ENCODE measurements at regions not wholly inside any gene's neighbourhood (a gene's known extent, or its start where the extent isn't known, plus 50 kb on each side); places are given as distances from the start of the nearest gene placed in this dataset.

DNA sequence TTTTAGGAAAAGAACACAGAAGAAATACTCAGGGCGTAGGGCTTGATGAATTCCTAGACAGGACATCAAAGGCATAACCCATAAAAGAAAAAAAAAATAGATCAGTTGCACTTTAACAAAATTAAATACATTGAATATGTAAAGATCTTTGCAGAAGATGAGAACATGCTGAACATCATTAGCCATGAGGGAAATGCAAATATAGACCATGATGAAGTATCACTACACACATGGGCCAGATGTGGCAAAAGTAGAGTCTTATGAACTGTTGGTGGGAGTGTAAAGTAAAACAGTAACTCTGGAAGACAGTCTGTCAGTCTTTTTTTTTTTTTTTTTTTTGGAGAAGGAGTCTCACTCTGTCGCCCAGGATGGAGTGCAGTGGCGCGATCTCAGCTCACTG, 246.7 kb upstream of the HSFY2 start:
- H3K9me3 ChIP-seq (ENCODE audit: insufficient read depth, low read length), result no peaks in the 10 kb centered on the region
- no peak overlapping the region for H3K9ac ChIP-seq (ENCODE audit: insufficient read length, low read depth)
- DNase-seq (ENCODE audit: low read depth, low spot score), result no peak
- H3K27me3 ChIP-seq (ENCODE audit: insufficient read depth, insufficient read length), result no peaks in the 10 kb centered on the region
- TF ChIP-seq ZNF274 (IDR thresholded peaks at IDR 0.05; ENCODE audit: low read depth, low read length) (no peak), YY1 (IDR thresholded peaks at IDR 0.05; ENCODE audit: insufficient read depth, insufficient read length) (no peak), SUZ12 (IDR thresholded peaks at IDR 0.05; ENCODE audit: extremely low read depth, insufficient read depth, insufficient read length) (no peak)
- no peaks in the 10 kb centered on the region for H3K36me3 ChIP-seq (ENCODE audit: insufficient read depth, insufficient read length, low read length)
- no peak overlapping the region for H3K4me3 ChIP-seq (ENCODE audit: insufficient read length, low read depth)
- no peaks in the 10 kb centered on the region for H3K4me1 ChIP-seq (ENCODE audit: insufficient read depth, insufficient read length)

DNA sequence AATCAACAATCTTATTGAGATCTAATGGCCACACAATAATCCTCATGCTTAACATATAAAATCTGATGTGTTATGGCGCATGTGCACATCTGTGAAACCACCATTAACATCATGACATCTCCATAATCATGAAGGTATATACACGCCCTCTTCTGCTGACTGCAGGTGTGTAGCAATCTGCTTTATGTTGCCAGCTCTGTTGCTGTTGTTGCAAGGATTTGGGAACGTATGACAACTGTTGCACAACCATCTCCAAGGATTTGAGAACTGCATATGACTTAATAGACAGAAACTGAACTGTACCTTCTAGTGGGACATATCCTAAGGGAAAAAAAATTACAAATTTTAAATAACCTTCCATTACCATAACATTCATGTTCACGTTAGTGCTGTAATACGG, 243.5 kb upstream of the HSFY2 start:
- no peak overlapping the region for H3K4me3 ChIP-seq (ENCODE audit: insufficient read length, low read depth)
- H3K36me3 ChIP-seq (ENCODE audit: insufficient read depth, insufficient read length, low read length), result no peaks in the 10 kb centered on the region
- no peaks in the 10 kb centered on the region for H3K9me3 ChIP-seq (ENCODE audit: insufficient read depth, low read length)
- DNase-seq (ENCODE audit: low read depth, low spot score), result no peak
- no peaks in the 10 kb centered on the region for H3K4me1 ChIP-seq (ENCODE audit: insufficient read depth, insufficient read length)
- no peak for TF ChIP-seq ZNF274 (IDR thresholded peaks at IDR 0.05; ENCODE audit: low read depth, low read length)
- no peak for TF ChIP-seq YY1 (IDR thresholded peaks at IDR 0.05; ENCODE audit: insufficient read depth, insufficient read length)
- TF ChIP-seq SUZ12 (IDR thresholded peaks at IDR 0.05; ENCODE audit: extremely low read depth, insufficient read depth, insufficient read length), result no peak
- no peak overlapping the region for H3K9ac ChIP-seq (ENCODE audit: insufficient read length, low read depth)
- H3K27me3 ChIP-seq (ENCODE audit: insufficient read depth, insufficient read length), result no peaks in the 10 kb centered on the region

DNA sequence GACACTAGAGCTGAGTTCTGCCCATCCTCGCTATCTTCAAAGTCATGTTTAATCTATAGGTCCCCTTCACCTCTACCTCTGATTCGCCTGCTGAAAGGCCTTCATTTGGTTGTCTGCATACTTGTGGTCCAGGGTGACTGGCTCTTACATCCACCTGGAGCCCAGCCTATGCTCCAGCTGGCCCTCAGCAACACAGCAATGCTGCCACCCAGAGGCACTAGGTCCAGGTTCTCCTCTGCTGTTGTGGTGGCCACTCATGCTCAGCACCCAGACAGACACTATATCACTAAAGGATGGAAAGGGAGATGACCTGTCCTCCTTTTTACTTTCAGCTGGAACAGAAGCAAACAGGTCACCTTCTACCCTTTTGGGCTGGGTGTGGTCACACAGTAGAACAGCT, 242.3 kb upstream of the HSFY2 start:
- TF ChIP-seq ZNF274 (IDR thresholded peaks at IDR 0.05; ENCODE audit: low read depth, low read length), result no peak
- TF ChIP-seq YY1 (IDR thresholded peaks at IDR 0.05; ENCODE audit: insufficient read depth, insufficient read length), result no peak
- TF ChIP-seq SUZ12 (IDR thresholded peaks at IDR 0.05; ENCODE audit: extremely low read depth, insufficient read depth, insufficient read length), result no peak

DNA sequence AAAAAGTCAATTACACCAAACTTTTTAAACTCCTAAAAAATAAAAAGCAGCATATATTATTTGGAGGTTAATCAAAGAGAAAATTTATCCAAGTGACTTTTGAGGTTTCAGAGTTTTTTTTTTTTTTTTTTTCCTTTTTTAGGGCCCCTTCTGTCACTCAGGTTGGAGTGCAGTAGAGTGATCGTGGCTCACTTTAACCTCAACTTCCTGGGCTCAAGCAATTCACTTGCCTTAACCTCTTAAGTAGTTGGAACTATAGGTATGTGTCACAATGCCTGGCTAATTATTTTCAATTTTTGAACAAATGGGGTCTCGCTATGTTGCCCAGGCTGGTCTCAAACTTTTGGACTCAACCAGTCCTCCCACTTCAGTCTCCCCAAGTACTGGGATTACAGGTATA, 241.7 kb upstream of the HSFY2 start:
- H3K9ac ChIP-seq (ENCODE audit: insufficient read length, low read depth), result no peak overlapping the region
- H3K4me1 ChIP-seq (ENCODE audit: insufficient read depth, insufficient read length), result no peaks in the 10 kb centered on the region
- no peaks in the 10 kb centered on the region for H3K9me3 ChIP-seq (ENCODE audit: insufficient read depth, low read length)
- H3K4me3 ChIP-seq (ENCODE audit: insufficient read length, low read depth), result no peak overlapping the region
- TF ChIP-seq SUZ12 (IDR thresholded peaks at IDR 0.05; ENCODE audit: extremely low read depth, insufficient read depth, insufficient read length) (no peak), ZNF274 (IDR thresholded peaks at IDR 0.05; ENCODE audit: low read depth, low read length) (no peak), YY1 (IDR thresholded peaks at IDR 0.05; ENCODE audit: insufficient read depth, insufficient read length) (no peak)
- DNase-seq (ENCODE audit: low read depth, low spot score), result no peak
- H3K27me3 ChIP-seq (ENCODE audit: insufficient read depth, insufficient read length), result no peaks in the 10 kb centered on the region
- no peaks in the 10 kb centered on the region for H3K36me3 ChIP-seq (ENCODE audit: insufficient read depth, insufficient read length, low read length)

More for the DNA sequence above, 242.3 kb upstream of the HSFY2 start:
- no peaks in the 10 kb centered on the region for H3K4me1 ChIP-seq (ENCODE audit: insufficient read depth, insufficient read length)
- H3K27me3 ChIP-seq (ENCODE audit: insufficient read depth, insufficient read length), result no peaks in the 10 kb centered on the region
- no peak overlapping the region for H3K9ac ChIP-seq (ENCODE audit: insufficient read length, low read depth)
- no peak for DNase-seq (ENCODE audit: low read depth, low spot score)
- no peak overlapping the region for H3K4me3 ChIP-seq (ENCODE audit: insufficient read length, low read depth)
- H3K36me3 ChIP-seq (ENCODE audit: insufficient read depth, insufficient read length, low read length), result no peaks in the 10 kb centered on the region
- no peaks in the 10 kb centered on the region for H3K9me3 ChIP-seq (ENCODE audit: insufficient read depth, low read length)

DNA sequence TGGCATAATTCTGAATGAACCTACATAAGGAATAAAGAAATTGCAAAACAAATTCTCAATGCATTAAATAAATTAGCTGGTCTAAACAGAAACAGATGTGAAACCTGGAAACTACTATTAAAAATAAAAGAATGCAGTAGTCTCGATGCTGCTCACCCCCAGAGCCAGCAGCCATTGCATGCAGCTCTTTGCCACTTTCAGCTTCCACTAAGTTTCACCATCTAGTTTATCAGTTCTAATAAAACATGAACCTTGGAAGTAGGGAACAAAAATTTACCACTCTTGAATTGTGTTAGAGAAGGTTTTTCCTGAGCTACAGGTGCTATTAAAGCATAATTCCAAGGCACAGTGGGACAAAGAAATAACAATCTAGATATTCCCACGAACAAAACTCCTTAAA, 239.4 kb upstream of the HSFY2 start:
- Histone ChIP-seq H3K27me3 (ENCODE audit: insufficient read depth, insufficient read length) (no peaks in the 10 kb centered on the region), H3K36me3 (ENCODE audit: insufficient read depth, insufficient read length, low read length) (no peaks in the 10 kb centered on the region), H3K9me3 (ENCODE audit: insufficient read depth, low read length) (no peaks in the 10 kb centered on the region), H3K4me1 (ENCODE audit: insufficient read depth, insufficient read length) (no peaks in the 10 kb centered on the region), H3K9ac (ENCODE audit: insufficient read length, low read depth) (no peak overlapping the region), H3K4me3 (ENCODE audit: insufficient read length, low read depth) (no peak overlapping the region)
- no peak for DNase-seq (ENCODE audit: low read depth, low spot score)
- TF ChIP-seq YY1 (IDR thresholded peaks at IDR 0.05; ENCODE audit: insufficient read depth, insufficient read length) (no peak), SUZ12 (IDR thresholded peaks at IDR 0.05; ENCODE audit: extremely low read depth, insufficient read depth, insufficient read length) (no peak), ZNF274 (IDR thresholded peaks at IDR 0.05; ENCODE audit: low read depth, low read length) (no peak)

DNA sequence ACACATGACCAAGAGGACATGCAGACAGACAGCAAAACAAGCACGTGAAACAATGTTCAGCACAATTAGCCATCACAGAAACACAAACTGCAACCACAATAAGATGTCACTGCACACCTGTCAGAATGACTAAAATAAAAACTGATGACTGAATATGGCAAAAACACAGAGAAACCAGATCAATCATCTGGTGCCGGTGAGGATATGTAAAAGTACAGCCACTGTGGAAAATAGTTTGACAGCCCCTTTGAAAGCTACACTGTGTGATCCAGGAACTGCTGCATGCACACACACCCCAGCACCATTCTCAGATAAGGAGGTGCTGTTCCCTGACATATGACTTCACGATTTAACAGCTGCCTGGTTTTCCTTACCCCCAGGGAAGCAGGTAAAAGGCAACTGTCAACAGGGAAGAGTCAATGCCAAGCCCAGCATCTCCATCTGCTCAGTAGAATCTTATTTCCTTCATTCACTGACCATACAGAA, 238.1 kb upstream of the HSFY2 start:
- Histone ChIP-seq H3K4me3 (ENCODE audit: insufficient read length, low read depth) (no peak overlapping the region), H3K9ac (ENCODE audit: insufficient read length, low read depth) (no peak overlapping the region), H3K27me3 (ENCODE audit: insufficient read depth, insufficient read length) (no peaks in the 10 kb centered on the region), H3K9me3 (ENCODE audit: insufficient read depth, low read length) (no peaks in the 10 kb centered on the region), H3K36me3 (ENCODE audit: insufficient read depth, insufficient read length, low read length) (no peaks in the 10 kb centered on the region), H3K4me1 (ENCODE audit: insufficient read depth, insufficient read length) (no peaks in the 10 kb centered on the region)
- no peak for DNase-seq (ENCODE audit: low read depth, low spot score)
- TF ChIP-seq YY1 (IDR thresholded peaks at IDR 0.05; ENCODE audit: insufficient read depth, insufficient read length) (no peak), SUZ12 (IDR thresholded peaks at IDR 0.05; ENCODE audit: extremely low read depth, insufficient read depth, insufficient read length) (no peak), ZNF274 (IDR thresholded peaks at IDR 0.05; ENCODE audit: low read depth, low read length) (no peak)

DNA sequence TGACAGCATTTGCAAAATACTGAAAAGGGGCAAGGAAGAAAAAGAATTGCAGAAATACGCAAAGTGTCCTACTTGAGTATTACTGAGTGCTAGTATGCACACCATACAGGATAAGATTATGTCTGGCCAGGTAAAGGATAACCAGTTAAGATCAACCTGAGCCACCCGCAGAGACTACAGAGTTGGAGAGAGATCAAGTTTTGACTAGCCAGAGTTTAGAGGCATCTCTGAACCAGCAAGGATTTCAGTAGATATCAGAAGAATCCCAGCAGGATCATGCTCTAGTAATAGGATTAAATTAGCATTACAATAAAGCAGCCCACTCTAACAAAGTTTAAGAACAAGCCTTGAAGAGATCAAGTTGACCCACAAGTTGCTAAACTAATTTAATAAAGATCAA, 232.7 kb upstream of the HSFY2 start:
- Histone ChIP-seq H3K4me1 (ENCODE audit: insufficient read depth, insufficient read length) (no peaks in the 10 kb centered on the region), H3K9ac (ENCODE audit: insufficient read length, low read depth) (no peak overlapping the region), H3K4me3 (ENCODE audit: insufficient read length, low read depth) (no peak overlapping the region), H3K36me3 (ENCODE audit: insufficient read depth, insufficient read length, low read length) (no peaks in the 10 kb centered on the region), H3K27me3 (ENCODE audit: insufficient read depth, insufficient read length) (no peaks in the 10 kb centered on the region), H3K9me3 (ENCODE audit: insufficient read depth, low read length) (no peaks in the 10 kb centered on the region)
- TF ChIP-seq ZNF274 (IDR thresholded peaks at IDR 0.05; ENCODE audit: low read depth, low read length), result no peak
- TF ChIP-seq SUZ12 (IDR thresholded peaks at IDR 0.05; ENCODE audit: extremely low read depth, insufficient read depth, insufficient read length), result no peak
- no peak for TF ChIP-seq YY1 (IDR thresholded peaks at IDR 0.05; ENCODE audit: insufficient read depth, insufficient read length)
- DNase-seq (ENCODE audit: low read depth, low spot score), result no peak
